NCI-H748 treated with DMSO at 0.1 percent for 48 hours (cell line): ENCODE measurements at regions not wholly inside any gene's neighbourhood (a gene's known extent, or its start where the extent isn't known, plus 50 kb on each side); places are given as distances from the start of the nearest gene placed in this dataset.

Experiments
- DNase-seq: peaks from one replicate; lab custom pipeline; 2025; lab: John Stamatoyannopoulos, UW

GRCh38 chr11:105333153-105333552 is 193.6 kb upstream of the CARD18 start:
- DNase-seq = no peak

DNA sequence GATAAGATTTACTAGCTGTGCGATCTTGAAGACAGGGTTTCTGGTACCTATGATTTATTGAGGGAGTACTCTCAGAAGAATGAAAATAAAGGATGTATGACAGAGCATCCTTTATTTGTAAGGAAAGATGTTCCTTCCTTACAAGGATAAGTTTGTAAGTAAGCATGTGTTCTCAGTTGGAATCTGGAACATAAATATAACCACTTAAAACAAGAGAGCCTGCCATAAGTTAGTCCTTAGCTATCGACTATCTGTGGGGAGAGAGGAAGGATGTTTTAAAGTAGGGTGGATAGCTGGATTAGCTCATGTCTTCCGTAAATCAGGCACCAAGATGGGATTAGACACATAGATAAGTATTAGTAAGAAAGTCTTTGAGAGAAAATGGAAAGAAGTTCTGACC is 192.6 kb upstream of the CARD18 start:
- no peak for DNase-seq

DNA sequence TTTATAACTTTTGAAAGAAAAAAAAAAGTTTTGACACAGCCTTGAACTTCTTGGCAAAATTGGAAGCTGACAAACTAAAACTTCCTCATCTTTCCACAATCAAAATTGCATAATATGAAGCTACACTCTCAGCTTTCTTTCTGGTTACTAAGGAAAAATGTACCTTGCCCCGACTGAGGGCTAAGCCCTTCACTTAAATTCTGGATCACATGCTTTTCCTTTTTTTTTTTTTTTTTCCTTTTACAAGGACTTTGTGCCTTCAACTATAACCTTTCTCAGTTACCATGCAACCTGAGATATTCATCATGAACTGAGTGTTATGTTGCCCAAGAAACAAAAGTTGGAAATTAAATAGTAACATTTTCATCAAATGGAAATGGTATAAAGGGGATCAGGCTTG is 188.5 kb upstream of the CARD18 start:
- no peak for DNase-seq

GRCh38 chr11:105324156-105324555 is 184.6 kb upstream of the CARD18 start:
- DNase-seq = no peak

- no peak for DNase-seq
These were observed 182.1 kb upstream of the CARD18 start for GRCh38 chr11:105321696-105322095.

GRCh38 chr11:105315287-105315686 is 175.7 kb upstream of the CARD18 start:
- DNase-seq = no peak

- no peak for DNase-seq
These were observed 172.7 kb upstream of the CARD18 start for GRCh38 chr11:105312266-105312665.

GRCh38 chr11:105298630-105299029 is 159.1 kb upstream of the CARD18 start:
- DNase-seq = no peak

- no peak for DNase-seq
These were observed 158.6 kb upstream of the CARD18 start for GRCh38 chr11:105298174-105298573.

DNA sequence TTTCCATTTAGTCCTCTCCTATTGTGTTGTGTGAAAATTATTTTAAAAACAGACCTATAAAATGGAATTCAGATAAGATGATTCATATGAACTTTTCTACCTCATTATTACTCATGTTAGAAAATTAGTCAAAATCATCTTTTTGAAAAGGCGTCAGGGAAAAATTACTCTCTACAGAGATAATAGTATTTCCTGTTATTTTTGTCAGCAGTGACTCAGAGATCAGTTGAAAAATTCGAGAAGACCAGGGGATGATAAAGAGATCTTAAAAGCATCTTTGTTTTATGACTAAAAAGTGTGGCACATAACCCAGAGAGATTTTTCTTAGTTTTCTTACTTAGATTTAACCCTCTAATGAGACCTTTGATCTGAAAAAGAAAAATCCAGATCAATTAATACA is 157.9 kb upstream of the CARD18 start:
- no peak for DNase-seq

DNA sequence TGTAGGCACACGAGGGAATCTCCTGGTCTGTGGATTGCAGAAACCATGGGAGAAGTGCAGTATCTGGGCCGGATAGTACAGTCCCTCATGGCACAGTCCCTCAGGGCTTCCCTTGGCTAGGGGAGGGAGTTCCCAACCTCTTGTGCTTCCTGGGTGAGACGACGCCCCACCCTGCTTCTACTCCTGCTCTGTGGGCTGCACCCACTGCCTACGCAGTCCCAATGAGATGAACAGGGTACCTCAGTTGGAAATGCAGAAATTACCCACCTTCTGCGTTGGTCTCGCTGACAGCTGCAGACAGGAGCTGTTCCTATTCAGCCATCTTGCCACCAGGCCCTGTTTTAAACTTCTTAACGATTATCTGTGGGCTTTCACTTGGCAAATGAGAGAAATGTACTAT is 157.2 kb upstream of the CARD18 start:
- no peak for DNase-seq

- DNase-seq = no peak
These were observed 156.8 kb upstream of the CARD18 start for GRCh38 chr11:105296386-105296785.

GRCh38 chr11:105282658-105283057 is 143.1 kb upstream of the CARD18 start:
- no peak for DNase-seq

DNA sequence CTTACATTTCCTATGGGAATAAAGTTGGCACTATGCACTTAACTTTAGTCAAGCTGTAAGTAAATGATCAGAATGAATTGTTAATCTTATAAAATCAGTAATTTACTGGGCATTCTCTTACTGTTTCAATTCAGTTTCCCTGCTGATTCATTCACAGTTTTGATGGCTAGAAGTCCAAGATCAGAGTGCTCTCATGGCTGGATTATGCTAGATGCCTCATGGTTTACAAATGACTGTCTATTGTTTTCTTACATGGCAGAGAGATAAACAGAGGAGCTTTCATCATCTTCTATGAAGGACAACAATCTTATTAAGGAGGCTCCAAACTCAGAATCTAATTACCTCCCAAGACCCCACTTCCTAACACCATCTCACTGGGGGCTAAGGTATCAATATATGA is 135.1 kb upstream of the CARD18 start:
- no peak for DNase-seq

DNA sequence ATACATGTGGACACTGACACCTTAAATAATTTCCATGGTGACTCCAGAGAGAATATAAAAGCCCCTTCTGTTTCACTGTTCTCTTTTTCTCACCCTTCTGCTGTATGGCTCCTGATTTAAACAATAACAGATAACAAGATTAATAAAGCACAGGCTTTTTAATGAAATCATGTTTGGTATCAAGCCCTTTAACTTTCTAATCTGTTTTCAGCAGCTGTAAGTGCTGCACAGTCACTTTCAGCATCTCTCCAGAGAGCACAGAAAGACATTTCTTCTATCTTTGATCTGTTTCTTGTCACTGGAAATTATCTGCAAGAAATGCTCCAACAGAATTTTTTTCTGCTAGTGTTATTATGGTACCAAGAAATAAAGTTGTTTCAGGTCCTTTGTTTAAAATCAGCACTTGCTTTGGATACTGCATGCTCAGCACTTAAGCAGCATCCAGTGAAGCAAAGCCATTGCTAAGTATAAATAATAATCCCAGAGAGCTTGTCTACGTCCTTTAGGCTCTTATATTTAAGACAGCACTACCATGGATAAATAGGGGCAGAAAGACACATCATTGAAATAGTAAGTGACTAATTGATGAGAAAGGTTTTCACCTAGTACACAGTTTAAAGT is 134.2 kb upstream of the CARD18 start:
- no peak for DNase-seq

- no peak for DNase-seq
These were observed 130.3 kb upstream of the CARD18 start for GRCh38 chr11:105269862-105270261.

- no peak for DNase-seq
These were observed 129.0 kb upstream of the CARD18 start for GRCh38 chr11:105268404-105269062.

GRCh38 chr11:105265845-105266244 is 126.3 kb upstream of the CARD18 start:
- no peak for DNase-seq

DNA sequence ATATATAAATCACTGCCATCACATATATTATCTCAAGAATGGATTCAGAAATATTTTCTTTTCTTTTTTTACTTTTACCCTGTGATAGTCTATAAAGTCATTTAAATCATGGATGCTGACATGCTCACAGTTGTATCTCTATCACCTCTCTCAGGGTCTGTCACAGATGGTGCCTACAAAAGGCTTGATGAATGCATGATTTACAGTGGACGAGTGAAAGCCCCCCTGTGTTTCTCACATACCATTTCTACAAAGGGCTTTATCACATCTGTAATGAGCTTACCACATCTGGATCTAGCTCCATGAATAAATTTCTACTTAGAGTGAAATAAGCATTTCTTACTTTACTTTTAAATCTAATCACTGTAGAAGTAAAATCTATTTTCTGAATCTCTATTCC is 121.4 kb upstream of the CARD18 start:
- DNase-seq = no peak

DNA sequence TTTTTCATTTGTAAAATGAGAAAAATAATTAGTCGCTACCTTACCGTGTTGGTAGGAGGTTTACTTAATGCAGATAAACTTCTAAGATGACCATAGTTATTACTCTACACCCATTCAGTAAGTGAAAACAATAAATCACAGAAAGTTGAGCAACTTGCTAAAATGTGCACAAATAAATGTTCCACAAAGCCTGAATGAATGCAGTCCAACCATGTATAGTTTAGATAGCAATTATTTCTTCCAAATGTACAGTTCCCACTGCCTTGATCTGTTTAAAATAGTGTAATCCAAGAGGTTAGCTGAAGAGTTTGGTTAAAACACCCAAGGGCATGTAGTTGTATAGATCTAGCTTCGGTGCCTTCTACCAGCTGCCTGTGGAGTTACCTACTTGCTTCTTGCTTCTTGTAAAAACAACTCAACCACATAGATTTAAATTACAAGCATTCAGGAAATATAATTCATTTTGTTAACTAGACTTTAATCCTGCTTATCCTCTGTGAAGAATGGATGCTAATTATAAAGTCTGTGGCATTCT is 106.3 kb upstream of the CARD18 start:
- DNase-seq = no peak

DNA sequence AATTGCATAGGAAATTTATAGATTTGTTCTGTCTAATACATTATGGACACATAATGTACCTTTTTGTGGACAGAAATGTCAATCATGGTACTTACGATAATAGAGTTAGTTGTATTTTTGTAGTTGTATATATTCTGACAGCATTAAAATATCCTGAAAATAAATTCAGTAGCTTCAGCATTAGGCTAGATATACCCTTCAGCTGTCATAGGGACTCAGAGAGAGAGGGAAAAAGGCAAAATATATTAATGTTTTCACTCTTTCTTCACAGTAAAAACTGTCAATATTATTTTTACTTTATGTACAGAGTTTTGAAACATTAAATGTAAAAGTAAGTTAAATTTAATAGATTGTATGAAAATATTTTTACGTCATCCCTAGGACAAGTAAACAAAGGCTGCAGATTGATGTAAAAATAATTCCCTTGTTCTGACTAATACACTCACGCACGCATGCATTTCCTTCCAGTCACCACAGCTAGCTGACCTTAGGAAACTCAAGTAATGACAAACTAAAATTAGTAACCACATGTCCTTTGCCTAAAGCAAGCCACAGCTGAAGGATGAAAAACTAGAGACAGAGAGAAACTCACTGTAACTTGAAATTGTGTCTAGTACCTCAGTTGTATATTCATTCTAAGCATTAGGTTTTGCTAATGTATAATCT is 104.7 kb upstream of the CARD18 start:
- no peak for DNase-seq

DNA sequence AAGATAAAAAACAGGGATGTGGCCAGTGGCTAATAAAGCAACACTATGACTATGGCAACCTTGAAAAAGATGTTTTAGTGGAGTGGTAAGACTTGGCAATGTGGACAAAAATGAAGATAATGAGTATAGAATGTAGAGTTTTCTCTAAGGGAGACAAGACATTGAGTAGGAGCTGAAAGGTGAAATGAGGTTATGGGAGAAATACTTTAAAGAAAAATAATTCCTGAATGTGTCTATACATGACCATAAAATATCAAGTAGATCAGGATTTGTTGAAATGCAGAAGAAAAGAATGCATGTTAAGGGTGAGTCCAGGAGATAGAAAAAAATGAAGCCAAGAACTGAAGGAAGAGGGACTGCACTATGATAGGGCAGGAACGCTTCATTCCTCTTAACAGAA is 101.6 kb upstream of the CARD18 start:
- DNase-seq = no peak

DNA sequence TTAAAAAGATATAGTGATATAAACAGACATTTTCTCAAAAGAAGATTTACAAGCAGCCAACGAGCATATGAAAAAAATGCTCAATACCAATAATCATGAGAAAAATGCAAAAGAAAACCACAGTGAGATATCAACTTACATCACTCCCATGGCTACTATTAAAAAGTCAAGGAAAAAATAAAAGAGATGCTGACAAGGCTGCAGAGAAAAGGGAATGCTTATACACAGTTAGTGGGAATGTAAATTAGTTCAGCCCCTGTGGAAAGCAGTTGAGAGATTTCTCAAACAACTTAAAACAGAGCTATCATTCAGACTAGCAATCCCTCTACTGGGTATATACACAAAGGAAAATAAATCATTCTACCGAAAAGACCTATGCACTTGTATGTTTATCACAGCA is 97.1 kb upstream of the CARD18 start:
- DNase-seq = no peak
